ENCODE measurements at regions not wholly inside any gene's neighbourhood (a gene's known extent, or its start where the extent isn't known, plus 50 kb on each side); places are given as distances from the start of the nearest gene placed in this dataset.

GRCh38 chr17:31609331-31609730 is 217.9 kb downstream of the RAB11FIP4 start:
- no peak overlapping the region for H3K4me3 ChIP-seq (replicated peaks in 1 of 3; ENCODE audit: insufficient read depth in 1 of 3, low read depth in 1 of 3, low read length in 3 of 3)
- H3K9me1 ChIP-seq (replicated peaks; ENCODE audit: control insufficient read depth, extremely low read depth, insufficient read depth, low read length): no peaks in the 10 kb centered on the region
- FAIRE-seq (no peak), DNase-seq (ENCODE audit: low read depth, low spot score) (no peak)
- H3K9ac ChIP-seq (replicated peaks; ENCODE audit: extremely low read depth, insufficient read depth, low read length): no peak overlapping the region
- POLR2A ChIA-PET: interaction anchor here (0.7 kb wide), 1 partner anchor 17 kb away, joined by 3 read pairs; no protein-coding TSS in a partner anchor
- BruUV-seq (replicated peaks): no TSS peak
- no peaks in the 10 kb centered on the region for H4K20me1 ChIP-seq (replicated peaks; ENCODE audit: control insufficient read depth, extremely low read depth, insufficient read depth, low read length)
- no peak overlapping the region for H3K4me2 ChIP-seq (ENCODE audit: insufficient read depth, low read length)
- no peaks in the 10 kb centered on the region for H3K79me2 ChIP-seq (ENCODE audit: control insufficient read depth, insufficient read depth, low read length)
- no peaks in the 10 kb centered on the region for H3K36me3 ChIP-seq (ENCODE audit: control insufficient read depth in 2 of 2, extremely low read depth in 1 of 2, insufficient read depth in 2 of 2, low read length in 2 of 2)
- H3K9me3 ChIP-seq (replicated peaks; ENCODE audit: control insufficient read depth, insufficient read depth, low read length): no peaks in the 10 kb centered on the region
- CTCF ChIA-PET: interaction anchor here (1.1 kb wide), 1 partner anchor 12 kb away, joined by 3 read pairs; no protein-coding TSS in a partner anchor
- H3K4me1 ChIP-seq (ENCODE audit: control insufficient read depth, extremely low read depth, insufficient read depth, low read length): no peaks in the 10 kb centered on the region
- TF ChIP-seq GATA2 (IDR thresholded peaks at IDR 0.05; ENCODE audit: insufficient read depth, insufficient read length, low read depth, low read length) (no peak), FOS (IDR thresholded peaks at IDR 0.05; ENCODE audit: borderline replicate concordance, insufficient read depth, low read length) (no peak), MAX (IDR thresholded peaks at IDR 0.05; ENCODE audit: insufficient read depth, insufficient read length) (no peak), MYC (IDR thresholded peaks at IDR 0.05; ENCODE audit: low read depth, low read length) (no peak), JUN (IDR thresholded peaks at IDR 0.05; ENCODE audit: borderline replicate concordance, insufficient read depth, insufficient read length, low read depth) (no peak), EZH2 (IDR thresholded peaks at IDR 0.05; ENCODE audit: borderline replicate concordance, low read depth, low read length, severe bottlenecking) (no peak), POLR2AphosphoS5 (IDR thresholded peaks at IDR 0.05; ENCODE audit: insufficient read depth, low read depth, low read length) (no peak), POLR2A (IDR thresholded peaks at IDR 0.05; ENCODE audit: low read depth, low read length) (no peak)
- TF ChIP-seq, protein P1, sequence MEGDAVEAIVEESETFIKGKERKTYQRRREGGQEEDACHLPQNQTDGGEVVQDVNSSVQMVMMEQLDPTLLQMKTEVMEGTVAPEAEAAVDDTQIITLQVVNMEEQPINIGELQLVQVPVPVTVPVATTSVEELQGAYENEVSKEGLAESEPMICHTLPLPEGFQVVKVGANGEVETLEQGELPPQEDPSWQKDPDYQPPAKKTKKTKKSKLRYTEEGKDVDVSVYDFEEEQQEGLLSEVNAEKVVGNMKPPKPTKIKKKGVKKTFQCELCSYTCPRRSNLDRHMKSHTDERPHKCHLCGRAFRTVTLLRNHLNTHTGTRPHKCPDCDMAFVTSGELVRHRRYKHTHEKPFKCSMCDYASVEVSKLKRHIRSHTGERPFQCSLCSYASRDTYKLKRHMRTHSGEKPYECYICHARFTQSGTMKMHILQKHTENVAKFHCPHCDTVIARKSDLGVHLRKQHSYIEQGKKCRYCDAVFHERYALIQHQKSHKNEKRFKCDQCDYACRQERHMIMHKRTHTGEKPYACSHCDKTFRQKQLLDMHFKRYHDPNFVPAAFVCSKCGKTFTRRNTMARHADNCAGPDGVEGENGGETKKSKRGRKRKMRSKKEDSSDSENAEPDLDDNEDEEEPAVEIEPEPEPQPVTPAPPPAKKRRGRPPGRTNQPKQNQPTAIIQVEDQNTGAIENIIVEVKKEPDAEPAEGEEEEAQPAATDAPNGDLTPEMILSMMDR (IDR thresholded peaks at IDR 0.05; ENCODE audit: extremely low read depth in 1 of 2, insufficient read depth in 1 of 2, low read depth in 1 of 2, low read length in 2 of 2): no peak
- dilution Hi-C loops (cut with MboI; ENCODE audit: extremely low pct_ligation_motif_present, low sequenced_read_pairs) (no loop called here), intact Hi-C loops (cut with micrococcal nuclease) (no loop called here)
- H3K27ac ChIP-seq (ENCODE audit: insufficient read depth, low read depth, low read length): no peak overlapping the region
- no peak overlapping the region for H2AFZ ChIP-seq (ENCODE audit: low read depth, low read length)
- no peaks in the 10 kb centered on the region for H3K27me3 ChIP-seq (ENCODE audit: control insufficient read depth in 2 of 2, insufficient read depth in 2 of 2, low read length in 2 of 2)
